ENCODE measurements at regions not wholly inside any gene's neighbourhood (a gene's known extent, or its start where the extent isn't known, plus 50 kb on each side); places are given as distances from the start of the nearest gene placed in this dataset.

DNA sequence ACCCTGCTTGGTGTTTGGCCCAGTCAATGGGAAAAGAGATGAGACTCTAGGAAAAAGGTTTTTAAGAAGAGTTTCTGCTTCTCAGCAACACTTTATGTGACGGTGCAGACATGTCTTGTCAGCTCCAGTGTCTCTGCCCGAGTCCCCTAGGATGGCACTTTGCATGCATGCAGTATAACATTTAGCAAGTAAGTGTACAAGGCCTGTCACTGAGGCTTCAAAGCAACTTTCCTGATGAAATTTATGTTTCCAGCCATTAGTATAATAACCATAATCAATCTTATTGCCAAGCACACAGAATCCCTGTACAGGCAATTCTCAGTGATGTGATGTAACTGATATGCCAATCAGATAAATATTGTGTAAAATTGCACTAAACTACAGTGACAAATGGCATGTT, 248.1 kb upstream of the PLET1 start:
- H3K79me2 ChIP-seq (ENCODE audit: insufficient read depth, low read length): no peaks in the 10 kb centered on the region
- H3K4me3 ChIP-seq (replicated peaks in 1 of 3; ENCODE audit: low read depth in 2 of 3, low read length in 3 of 3): no peak overlapping the region
- H3K27me3 ChIP-seq (ENCODE audit: control insufficient read depth in 2 of 2, insufficient read depth in 2 of 2, low read length in 2 of 2): no peaks in the 10 kb centered on the region
- no peak overlapping the region for H3K4me2 ChIP-seq (replicated peaks; ENCODE audit: extremely low read depth, low read length, poor library complexity, severe bottlenecking)
- Mint-ChIP-seq H3K27me3 (ENCODE audit: low read depth in 3 of 3) (peaks cover 0 to 5% (median 0%) of the 10 kb centered on the region in 3 donors), H3K36me3 (no peaks in the 10 kb centered on the region), H3K4me3 (no peak overlapping the region), H3K27ac (no peak overlapping the region), H3K4me1 (peaks cover 3% of the 10 kb centered on the region), H3K9me3 (peaks cover 0 to 3% (median 2%) of the 10 kb centered on the region in 7 donors)
- H3K36me3 ChIP-seq (replicated peaks in 1 of 2; ENCODE audit: control insufficient read depth in 1 of 2, insufficient read depth in 2 of 2, low read length in 2 of 2): no peaks in the 10 kb centered on the region
- TF ChIP-seq, protein P1, sequence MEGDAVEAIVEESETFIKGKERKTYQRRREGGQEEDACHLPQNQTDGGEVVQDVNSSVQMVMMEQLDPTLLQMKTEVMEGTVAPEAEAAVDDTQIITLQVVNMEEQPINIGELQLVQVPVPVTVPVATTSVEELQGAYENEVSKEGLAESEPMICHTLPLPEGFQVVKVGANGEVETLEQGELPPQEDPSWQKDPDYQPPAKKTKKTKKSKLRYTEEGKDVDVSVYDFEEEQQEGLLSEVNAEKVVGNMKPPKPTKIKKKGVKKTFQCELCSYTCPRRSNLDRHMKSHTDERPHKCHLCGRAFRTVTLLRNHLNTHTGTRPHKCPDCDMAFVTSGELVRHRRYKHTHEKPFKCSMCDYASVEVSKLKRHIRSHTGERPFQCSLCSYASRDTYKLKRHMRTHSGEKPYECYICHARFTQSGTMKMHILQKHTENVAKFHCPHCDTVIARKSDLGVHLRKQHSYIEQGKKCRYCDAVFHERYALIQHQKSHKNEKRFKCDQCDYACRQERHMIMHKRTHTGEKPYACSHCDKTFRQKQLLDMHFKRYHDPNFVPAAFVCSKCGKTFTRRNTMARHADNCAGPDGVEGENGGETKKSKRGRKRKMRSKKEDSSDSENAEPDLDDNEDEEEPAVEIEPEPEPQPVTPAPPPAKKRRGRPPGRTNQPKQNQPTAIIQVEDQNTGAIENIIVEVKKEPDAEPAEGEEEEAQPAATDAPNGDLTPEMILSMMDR (IDR thresholded peaks at IDR 0.05): no peak
- DNase-seq: no peak
- no peak overlapping the region for H3K9ac ChIP-seq (ENCODE audit: insufficient read depth, low read length, poor library complexity, severe bottlenecking)
- H3K4me1 ChIP-seq (ENCODE audit: control insufficient read depth in 1 of 2, insufficient read depth in 2 of 2, low read length in 2 of 2): no peaks in the 10 kb centered on the region
- intact Hi-C loops (cut with micrococcal nuclease): no loop called here
- no peak overlapping the region for H3K27ac ChIP-seq (ENCODE audit: low read depth in 1 of 2, low read length in 2 of 2)
- H4K20me1 ChIP-seq (ENCODE audit: insufficient read depth, low read length): no peaks in the 10 kb centered on the region
- WGBS (ENCODE audit: insufficient coverage): 100% methylated on average over 2 of the region's 2 CpGs
- H2AFZ ChIP-seq (ENCODE audit: insufficient read depth, low read depth, low read length, poor library complexity, severe bottlenecking): no peak overlapping the region
- H3K9me3 ChIP-seq (replicated peaks in 1 of 2; ENCODE audit: control insufficient read depth in 1 of 2, insufficient read depth in 1 of 2, low read length in 2 of 2): no peaks in the 10 kb centered on the region

DNA sequence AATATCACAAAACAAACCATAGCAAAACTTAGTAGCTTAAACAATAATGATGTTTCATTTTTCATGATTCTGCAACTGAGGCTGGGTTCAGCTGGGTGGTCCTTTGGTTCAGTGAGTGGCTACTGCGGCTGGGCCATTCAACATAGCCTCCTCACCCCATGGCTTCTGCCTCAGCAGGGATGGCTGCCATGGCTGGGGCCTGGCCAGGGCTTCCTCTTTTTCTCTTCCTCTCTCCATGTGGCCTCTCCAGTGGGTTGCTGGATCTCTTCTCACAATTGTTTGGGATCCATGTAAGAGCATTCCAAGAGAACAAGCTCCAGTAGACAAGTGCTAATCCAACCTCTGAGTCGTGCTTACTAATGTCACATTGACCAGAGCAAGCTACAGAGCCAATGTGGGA, 248.6 kb upstream of the PLET1 start:
- H3K27ac ChIP-seq (ENCODE audit: low read depth in 1 of 2, low read length in 2 of 2): no peak overlapping the region
- peaks cover 0 to 3% (median 0%) of the 10 kb centered on the region in 3 donors for H3K27me3 Mint-ChIP-seq (ENCODE audit: low read depth in 3 of 3)
- no peaks in the 10 kb centered on the region for H3K36me3 ChIP-seq (replicated peaks in 1 of 2; ENCODE audit: control insufficient read depth in 1 of 2, insufficient read depth in 2 of 2, low read length in 2 of 2)
- H3K4me2 ChIP-seq (replicated peaks; ENCODE audit: extremely low read depth, low read length, poor library complexity, severe bottlenecking): no peak overlapping the region
- intact Hi-C loops (cut with micrococcal nuclease): no loop called here
- H3K9ac ChIP-seq (ENCODE audit: insufficient read depth, low read length, poor library complexity, severe bottlenecking): no peak overlapping the region
- no peak overlapping the region for H2AFZ ChIP-seq (ENCODE audit: insufficient read depth, low read depth, low read length, poor library complexity, severe bottlenecking)
- no peak overlapping the region for H3K4me3 Mint-ChIP-seq
- no peaks in the 10 kb centered on the region for H3K79me2 ChIP-seq (ENCODE audit: insufficient read depth, low read length)
- no peaks in the 10 kb centered on the region for H3K9me3 ChIP-seq (replicated peaks in 1 of 2; ENCODE audit: control insufficient read depth in 1 of 2, insufficient read depth in 1 of 2, low read length in 2 of 2)
- H3K4me1 ChIP-seq (ENCODE audit: control insufficient read depth in 1 of 2, insufficient read depth in 2 of 2, low read length in 2 of 2): peaks cover 0 to 5% of the 10 kb centered on the region in 2 donors
- TF ChIP-seq, protein P1 (IDR thresholded peaks at IDR 0.05): no peak
- H3K9me3 Mint-ChIP-seq: peaks cover 0 to 3% (median 2%) of the 10 kb centered on the region in 7 donors
- H3K36me3 Mint-ChIP-seq: no peaks in the 10 kb centered on the region
- H3K27ac Mint-ChIP-seq: no peak overlapping the region
- no peaks in the 10 kb centered on the region for H4K20me1 ChIP-seq (ENCODE audit: insufficient read depth, low read length)
- 100% methylated on average over 1 of the region's 2 CpGs for WGBS (ENCODE audit: insufficient coverage)
- H3K27me3 ChIP-seq (ENCODE audit: control insufficient read depth in 2 of 2, insufficient read depth in 2 of 2, low read length in 2 of 2): no peaks in the 10 kb centered on the region
- H3K4me1 Mint-ChIP-seq: peaks cover 9% of the 10 kb centered on the region
- H3K4me3 ChIP-seq (replicated peaks in 1 of 3; ENCODE audit: low read depth in 2 of 3, low read length in 3 of 3): no peak overlapping the region
- DNase-seq: no peak
